Esophagus muscularis mucosa (tissue), 4 donors: ENCODE measurements at regions not wholly inside any gene's neighbourhood (a gene's known extent, or its start where the extent isn't known, plus 50 kb on each side); places are given as distances from the start of the nearest gene placed in this dataset.

Experiments
- CTCF ChIP-seq, 3 experiments: fragments of 200-600 bp in 2 of 3; fragments of 450-650 bp in 1 of 3; sonication (generic) in 2 of 3; IDR thresholded peaks; one replicate each; pipeline ENCODE4 v1.5.1; 2017 to 2019; ENCODE audit warnings: antibody characterized with exemption in 3 of 3, mild to moderate bottlenecking in 2 of 3, moderate library complexity in 1 of 3
- EP300 ChIP-seq: sonication (generic); formaldehyde crosslinking; IDR thresholded peaks from one replicate; pipeline ENCODE4 v1.6.1; 2017; ENCODE audit warnings: antibody characterized with exemption
- POLR2AphosphoS5 ChIP-seq, 2 donors: sonication (generic); formaldehyde crosslinking; IDR thresholded peaks; one replicate each; pipeline ENCODE4 v1.6.1; 2017; ENCODE audit warnings: antibody characterized with exemption in 2 of 2

GRCh38 chr9:1198085-1198484 is 147.9 kb downstream of the DMRT2 start:
- TF ChIP-seq EP300 (no peak), POLR2AphosphoS5 (IDR thresholded peaks at IDR 0.05) (no peak), CTCF (IDR thresholded peaks at IDR 0.05) (no peak)
